Neural progenitor cell (in vitro differentiated cells): ENCODE measurements at regions not wholly inside any gene's neighbourhood (a gene's known extent, or its start where the extent isn't known, plus 50 kb on each side); places are given as distances from the start of the nearest gene placed in this dataset.

Source experiments
- EZH2 ChIP-seq: fragments of 200-600 bp; sonication (generic); IDR thresholded peaks from 2 replicates; pipeline ENCODE4 v1.6.1; 2017; ENCODE audit warnings: antibody characterized with exemption, mild to moderate bottlenecking, moderate library complexity
- TF ChIP-seq, protein P1 (sequence below): fragments of 200-600 bp; sonication (generic); IDR thresholded peaks from 2 replicates; pipeline ENCODE4 v1.5.1; 2017; ENCODE audit warnings: antibody characterized with exemption, mild to moderate bottlenecking

DNA sequence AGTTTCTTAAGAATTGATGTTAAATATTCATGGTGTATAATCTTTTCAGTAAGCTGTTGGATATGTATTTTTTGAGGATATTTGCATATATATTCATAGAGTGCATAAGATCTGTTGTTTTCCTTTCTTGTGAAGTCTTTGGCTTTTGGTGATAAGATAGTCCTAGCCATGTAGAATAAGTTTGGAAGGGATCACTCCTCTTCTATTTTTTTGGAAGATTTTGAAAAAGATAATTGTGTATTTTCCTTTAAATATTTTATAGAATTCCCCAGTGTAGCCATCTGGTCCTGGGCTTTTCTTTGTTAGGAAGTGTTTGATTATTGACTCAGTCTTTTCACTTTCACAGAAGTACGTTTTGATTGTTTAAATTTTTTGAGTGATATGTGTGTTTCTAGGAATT lies 318.8 kb upstream of the CDH10 start:
- TF ChIP-seq, protein P1, sequence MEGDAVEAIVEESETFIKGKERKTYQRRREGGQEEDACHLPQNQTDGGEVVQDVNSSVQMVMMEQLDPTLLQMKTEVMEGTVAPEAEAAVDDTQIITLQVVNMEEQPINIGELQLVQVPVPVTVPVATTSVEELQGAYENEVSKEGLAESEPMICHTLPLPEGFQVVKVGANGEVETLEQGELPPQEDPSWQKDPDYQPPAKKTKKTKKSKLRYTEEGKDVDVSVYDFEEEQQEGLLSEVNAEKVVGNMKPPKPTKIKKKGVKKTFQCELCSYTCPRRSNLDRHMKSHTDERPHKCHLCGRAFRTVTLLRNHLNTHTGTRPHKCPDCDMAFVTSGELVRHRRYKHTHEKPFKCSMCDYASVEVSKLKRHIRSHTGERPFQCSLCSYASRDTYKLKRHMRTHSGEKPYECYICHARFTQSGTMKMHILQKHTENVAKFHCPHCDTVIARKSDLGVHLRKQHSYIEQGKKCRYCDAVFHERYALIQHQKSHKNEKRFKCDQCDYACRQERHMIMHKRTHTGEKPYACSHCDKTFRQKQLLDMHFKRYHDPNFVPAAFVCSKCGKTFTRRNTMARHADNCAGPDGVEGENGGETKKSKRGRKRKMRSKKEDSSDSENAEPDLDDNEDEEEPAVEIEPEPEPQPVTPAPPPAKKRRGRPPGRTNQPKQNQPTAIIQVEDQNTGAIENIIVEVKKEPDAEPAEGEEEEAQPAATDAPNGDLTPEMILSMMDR = no peak
- TF ChIP-seq EZH2 = no peak
